NT2/D1 (cell line): ENCODE measurements at regions not wholly inside any gene's neighbourhood (a gene's known extent, or its start where the extent isn't known, plus 50 kb on each side); places are given as distances from the start of the nearest gene placed in this dataset.

Experiments used
- SUZ12 ChIP-seq: IDR thresholded peaks from 2 replicates; pipeline ENCODE4 v1.6.1; 2011; ENCODE audit not compliant: insufficient read length, insufficient read depth; ENCODE audit errors: extremely low read depth
- YY1 ChIP-seq: IDR thresholded peaks from 2 replicates; pipeline ENCODE4 v1.6.1; 2011; ENCODE audit not compliant: insufficient read length, insufficient read depth
- ZNF274 ChIP-seq: IDR thresholded peaks from 2 replicates; pipeline ENCODE4 v1.6.1; 2011; ENCODE audit warnings: mild to moderate bottlenecking, low read depth, low read length

DNA sequence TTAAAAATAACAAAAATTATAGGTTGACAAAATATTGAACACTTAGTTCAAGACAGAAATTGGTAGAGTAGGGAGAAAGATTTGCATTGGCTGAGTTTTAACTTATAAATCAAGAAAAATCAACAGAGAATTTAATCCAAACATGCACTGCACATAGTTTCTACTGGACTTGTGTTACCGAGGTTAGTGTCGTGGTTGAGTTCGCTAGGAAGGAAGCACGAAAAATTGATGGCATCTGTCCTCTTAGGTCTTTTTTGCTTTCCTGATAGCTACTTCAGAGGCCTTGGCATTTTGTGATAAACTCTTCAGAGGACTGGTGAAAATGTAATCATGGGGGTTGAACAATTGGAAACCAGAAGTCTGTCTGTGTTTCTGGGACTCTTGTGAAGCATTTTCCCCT lies 392.9 kb downstream of the NUAK1 start:
- TF ChIP-seq SUZ12 (no peak), ZNF274 (no peak), YY1 (no peak)
